ENCODE measurements at regions not wholly inside any gene's neighbourhood (a gene's known extent, or its start where the extent isn't known, plus 50 kb on each side); places are given as distances from the start of the nearest gene placed in this dataset.

GRCh38 chr7:41059796-41060195 lies 643.1 kb downstream of the INHBA start:
- DNase-seq: no peak

GRCh38 chr7:41058986-41059741 lies 643.7 kb downstream of the INHBA start:
- DNase-seq: peak; percentile 31 to 45

GRCh38 chr7:41054960-41055661 lies 647.8 kb downstream of the INHBA start:
- DNase-seq: peak in 1 of 2 experiments; percentile 20

- no peak for DNase-seq
These were observed 649.1 kb downstream of the INHBA start for GRCh38 chr7:41053820-41054219.

- DNase-seq: no peak
These were observed 650.2 kb downstream of the INHBA start for GRCh38 chr7:41052736-41053135.

GRCh38 chr7:41052201-41052600 lies 650.7 kb downstream of the INHBA start:
- DNase-seq: no peak

GRCh38 chr7:41051535-41051934 lies 651.4 kb downstream of the INHBA start:
- DNase-seq: no peak

GRCh38 chr7:41051062-41051461 lies 651.8 kb downstream of the INHBA start:
- no peak for DNase-seq

- no peak for DNase-seq
These were observed 654.1 kb downstream of the INHBA start for GRCh38 chr7:41048771-41049170.

GRCh38 chr7:41047789-41048191 lies 655.1 kb downstream of the INHBA start:
- DNase-seq: peak; percentile 36 to 65

GRCh38 chr7:41047211-41047610 lies 655.7 kb downstream of the INHBA start:
- DNase-seq: peak in 1 of 2 experiments; percentile 9

- DNase-seq: peak in 1 of 2 experiments; percentile 69
These were observed 656.1 kb downstream of the INHBA start for GRCh38 chr7:41046776-41047175.

GRCh38 chr7:41046221-41046761 lies 656.6 kb downstream of the INHBA start:
- DNase-seq: peak; percentile 43 to 67

GRCh38 chr7:41045556-41046123 lies 657.2 kb downstream of the INHBA start:
- DNase-seq: peak; percentile 92 to 96

- no peak for DNase-seq
These were observed 662.9 kb downstream of the INHBA start for GRCh38 chr7:41039981-41040380.

- DNase-seq: no peak
These were observed 663.4 kb downstream of the INHBA start for GRCh38 chr7:41039386-41039953.

GRCh38 chr7:41038211-41038610 lies 664.7 kb downstream of the INHBA start:
- DNase-seq: no peak

- no peak for DNase-seq
These were observed 665.2 kb downstream of the INHBA start for GRCh38 chr7:41037691-41038090.

GRCh38 chr7:41035794-41036193 lies 667.1 kb downstream of the INHBA start:
- no peak for DNase-seq

GRCh38 chr7:41033500-41033899 lies 669.4 kb downstream of the INHBA start:
- no peak for DNase-seq

- DNase-seq: no peak
These were observed 672.2 kb downstream of the INHBA start for GRCh38 chr7:41030673-41031072.

GRCh38 chr7:41029072-41029499 lies 673.8 kb downstream of the INHBA start:
- no peak for DNase-seq

GRCh38 chr7:41028580-41028979 lies 674.3 kb downstream of the INHBA start:
- DNase-seq: no peak

Measured in SHP77 (cell line).